Neural progenitor cell (in vitro differentiated cells): ENCODE measurements at regions not wholly inside any gene's neighbourhood (a gene's known extent, or its start where the extent isn't known, plus 50 kb on each side); places are given as distances from the start of the nearest gene placed in this dataset.

Experiments used
- DNase-seq: peaks from one replicate; pipeline ENCODE4 v3.0.0-alpha.2; 2016; ENCODE audit warnings: low spot score
- H2AFZ ChIP-seq: fragments of 200-600 bp; sonication (generic); replicated peaks from 2 replicates; pipeline ENCODE4 v1.6.1; 2016; ENCODE audit warnings: antibody characterized with exemption
- H3F3A ChIP-seq: fragments of 200-600 bp; sonication (generic); 2 replicates; pipeline ENCODE4 v1.6.1; 2016; ENCODE audit warnings: antibody characterized with exemption, low read depth
- H3K27ac ChIP-seq: fragments of 200-600 bp; sonication (generic); 2 replicates; pipeline ENCODE4 v1.5.1; 2016; ENCODE audit warnings: mild to moderate bottlenecking
- H3K27me3 ChIP-seq: fragments of 200-600 bp; sonication (generic); 2 replicates; pipeline ENCODE4 v1.6.1; 2016; ENCODE audit warnings: mild to moderate bottlenecking, moderate library complexity
- H3K36me3 ChIP-seq: fragments of 200-600 bp; sonication (generic); 2 replicates; pipeline ENCODE4 v1.5.1; 2016
- H3K4me1 ChIP-seq: fragments of 200-600 bp; sonication (generic); 2 replicates; pipeline ENCODE4 v1.6.1; 2016; ENCODE audit warnings: mixed run types
- H3K4me2 ChIP-seq: fragments of 200-600 bp; sonication (generic); 2 replicates; pipeline ENCODE4 v1.6.1; 2016
- H3K4me3 ChIP-seq: fragments of 200-600 bp; sonication (generic); 2 replicates; pipeline ENCODE4 v1.5.1; 2016
- H3K79me2 ChIP-seq: fragments of 200-600 bp; sonication (generic); 2 replicates; pipeline ENCODE4 v1.6.1; 2016; ENCODE audit warnings: low read depth
- H3K9ac ChIP-seq: fragments of 200-600 bp; sonication (generic); 2 replicates; pipeline ENCODE4 v1.6.1; 2016
- H3K9me3 ChIP-seq: fragments of 200-600 bp; sonication (generic); 2 replicates; pipeline ENCODE4 v1.5.1; 2016; ENCODE audit warnings: low read depth
- H4K20me1 ChIP-seq: fragments of 200-600 bp; sonication (generic); 2 replicates; pipeline ENCODE4 v1.6.1; 2016; ENCODE audit warnings: low read depth
- H3K27ac Mint-ChIP-seq: 3 replicates; pipeline ENCODE4 v1.8.0; 2021; ENCODE audit warnings: mixed read lengths
- H3K27me3 Mint-ChIP-seq: 2 replicates; pipeline ENCODE4 v1.8.0; 2022; ENCODE audit warnings: low read depth, mild to moderate bottlenecking, inconsistent platforms, moderate library complexity, mixed read lengths; ENCODE audit not compliant: insufficient read depth
- H3K36me3 Mint-ChIP-seq: 3 replicates; pipeline ENCODE4 v1.8.0; 2021; ENCODE audit warnings: mixed read lengths
- H3K4me1 Mint-ChIP-seq: 3 replicates; pipeline ENCODE4 v1.8.0; 2021; ENCODE audit warnings: mixed read lengths
- H3K4me3 Mint-ChIP-seq: 3 replicates; pipeline ENCODE4 v1.8.0; 2021; ENCODE audit warnings: mild to moderate bottlenecking, moderate library complexity, mixed read lengths
- H3K9me3 Mint-ChIP-seq: 3 replicates; pipeline ENCODE4 v1.8.0; 2020; ENCODE audit warnings: mixed read lengths
- EZH2 ChIP-seq: fragments of 200-600 bp; sonication (generic); IDR thresholded peaks from 2 replicates; pipeline ENCODE4 v1.6.1; 2017; ENCODE audit warnings: antibody characterized with exemption, mild to moderate bottlenecking, moderate library complexity
- EZH2phosphoT487 ChIP-seq: fragments of 200-600 bp; sonication (generic); IDR thresholded peaks from 2 replicates; pipeline ENCODE4 v1.6.1; 2017; ENCODE audit warnings: antibody characterized with exemption
- TF ChIP-seq, protein P1 (sequence below): fragments of 200-600 bp; sonication (generic); IDR thresholded peaks from 2 replicates; pipeline ENCODE4 v1.5.1; 2017; ENCODE audit warnings: antibody characterized with exemption, mild to moderate bottlenecking

DNA sequence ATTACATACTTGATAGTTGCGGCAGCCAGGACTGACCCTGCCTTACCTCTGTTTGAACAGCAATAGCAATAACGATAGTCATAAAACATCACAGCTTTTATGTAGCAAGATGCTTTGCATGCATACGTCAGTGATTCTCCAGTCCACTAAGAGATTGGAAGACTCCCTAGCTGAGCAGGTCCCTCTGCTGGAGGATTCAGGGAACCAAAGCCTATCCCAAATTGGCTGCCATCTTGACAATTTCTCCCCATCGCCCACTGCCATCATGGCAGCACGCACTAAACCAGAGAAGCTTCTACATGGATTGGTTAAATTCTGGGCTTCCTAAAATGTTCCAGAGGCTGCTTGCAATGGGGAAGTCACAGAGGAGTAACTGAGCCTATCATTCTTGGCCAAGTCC lies 360.6 kb upstream of the XYLT1 start:
- H3F3A ChIP-seq = no peaks in the 10 kb centered on the region
- no peaks in the 10 kb centered on the region for H3K27me3 ChIP-seq
- Mint-ChIP-seq H3K9me3 (no peaks in the 10 kb centered on the region), H3K27me3 (peaks cover 2% of the 10 kb centered on the region), H3K27ac (no peak overlapping the region), H3K4me1 (peaks cover 8% of the 10 kb centered on the region), H3K4me3 (no peak overlapping the region), H3K36me3 (no peaks in the 10 kb centered on the region)
- H3K4me3 ChIP-seq = no peak overlapping the region
- no peak overlapping the region for H3K9ac ChIP-seq
- no peaks in the 10 kb centered on the region for H3K4me1 ChIP-seq
- H3K36me3 ChIP-seq = no peaks in the 10 kb centered on the region
- no peaks in the 10 kb centered on the region for H3K9me3 ChIP-seq
- TF ChIP-seq, protein P1, sequence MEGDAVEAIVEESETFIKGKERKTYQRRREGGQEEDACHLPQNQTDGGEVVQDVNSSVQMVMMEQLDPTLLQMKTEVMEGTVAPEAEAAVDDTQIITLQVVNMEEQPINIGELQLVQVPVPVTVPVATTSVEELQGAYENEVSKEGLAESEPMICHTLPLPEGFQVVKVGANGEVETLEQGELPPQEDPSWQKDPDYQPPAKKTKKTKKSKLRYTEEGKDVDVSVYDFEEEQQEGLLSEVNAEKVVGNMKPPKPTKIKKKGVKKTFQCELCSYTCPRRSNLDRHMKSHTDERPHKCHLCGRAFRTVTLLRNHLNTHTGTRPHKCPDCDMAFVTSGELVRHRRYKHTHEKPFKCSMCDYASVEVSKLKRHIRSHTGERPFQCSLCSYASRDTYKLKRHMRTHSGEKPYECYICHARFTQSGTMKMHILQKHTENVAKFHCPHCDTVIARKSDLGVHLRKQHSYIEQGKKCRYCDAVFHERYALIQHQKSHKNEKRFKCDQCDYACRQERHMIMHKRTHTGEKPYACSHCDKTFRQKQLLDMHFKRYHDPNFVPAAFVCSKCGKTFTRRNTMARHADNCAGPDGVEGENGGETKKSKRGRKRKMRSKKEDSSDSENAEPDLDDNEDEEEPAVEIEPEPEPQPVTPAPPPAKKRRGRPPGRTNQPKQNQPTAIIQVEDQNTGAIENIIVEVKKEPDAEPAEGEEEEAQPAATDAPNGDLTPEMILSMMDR = peak; percentile 46
- TF ChIP-seq EZH2 = no peak
- no peak overlapping the region for H3K27ac ChIP-seq
- H3K79me2 ChIP-seq = no peaks in the 10 kb centered on the region
- no peak overlapping the region for H3K4me2 ChIP-seq
- H4K20me1 ChIP-seq = no peaks in the 10 kb centered on the region
- no peak overlapping the region for H2AFZ ChIP-seq
- DNase-seq = peak; percentile 26

DNA sequence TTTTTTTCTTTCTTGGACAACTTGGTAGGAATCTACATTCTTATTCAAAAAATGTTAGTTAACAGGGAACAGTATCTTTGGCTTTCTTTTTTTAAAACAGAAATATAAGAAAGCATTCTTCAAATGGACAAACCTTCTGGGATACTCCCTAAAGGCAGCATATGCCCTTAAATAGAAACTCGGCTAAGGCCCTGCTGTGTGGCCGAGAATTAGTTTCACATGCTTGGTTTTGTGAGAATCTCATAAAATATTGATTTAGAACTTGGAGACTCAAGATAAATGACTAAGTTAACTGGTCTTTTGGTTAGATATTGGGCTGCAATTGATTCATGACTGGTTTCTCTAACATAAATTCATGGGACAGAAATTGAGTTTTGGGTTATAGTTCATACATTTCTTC lies 359.9 kb upstream of the XYLT1 start:
- H3K4me3 Mint-ChIP-seq = no peak overlapping the region
- H3K27me3 Mint-ChIP-seq = peaks cover 2% of the 10 kb centered on the region
- DNase-seq = no peak
- no peaks in the 10 kb centered on the region for H3K9me3 Mint-ChIP-seq
- no peak overlapping the region for H3K27ac Mint-ChIP-seq
- no peaks in the 10 kb centered on the region for H3K27me3 ChIP-seq
- no peaks in the 10 kb centered on the region for H3K9me3 ChIP-seq
- H3K36me3 ChIP-seq = no peaks in the 10 kb centered on the region
- H3K4me1 Mint-ChIP-seq = peaks cover 8% of the 10 kb centered on the region
- H3F3A ChIP-seq = no peaks in the 10 kb centered on the region
- TF ChIP-seq, protein P1 = no peak
- TF ChIP-seq EZH2phosphoT487 (no peak), EZH2 (no peak)
- H3K36me3 Mint-ChIP-seq = no peaks in the 10 kb centered on the region
- no peaks in the 10 kb centered on the region for H3K4me1 ChIP-seq
- no peaks in the 10 kb centered on the region for H4K20me1 ChIP-seq
- no peaks in the 10 kb centered on the region for H3K79me2 ChIP-seq
- no peak overlapping the region for H3K4me3 ChIP-seq
- H3K9ac ChIP-seq = no peak overlapping the region
- H3K4me2 ChIP-seq = no peak overlapping the region
- no peak overlapping the region for H2AFZ ChIP-seq
- H3K27ac ChIP-seq = no peak overlapping the region

DNA sequence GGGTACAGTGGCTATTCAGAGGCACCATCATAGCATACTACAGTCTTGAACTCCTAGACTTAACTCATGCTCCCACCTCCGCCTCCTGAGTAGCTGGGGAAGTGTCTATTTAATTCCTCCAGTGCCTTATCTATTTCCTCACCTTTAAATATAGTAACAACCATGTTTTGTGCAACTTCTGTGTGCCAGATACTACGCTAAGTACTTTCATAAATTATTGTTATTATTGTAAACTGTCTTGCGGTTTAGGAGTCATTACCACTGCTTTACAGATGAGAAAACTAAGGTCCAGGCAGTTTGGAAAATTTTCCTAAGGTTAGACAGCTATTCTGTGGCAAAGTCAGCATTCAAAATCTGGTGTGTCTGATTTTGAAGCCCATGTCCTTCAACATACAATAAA lies 359.1 kb upstream of the XYLT1 start:
- Histone ChIP-seq H3K4me3 (no peak overlapping the region), H3K36me3 (no peaks in the 10 kb centered on the region), H3K9me3 (no peaks in the 10 kb centered on the region), H3K27me3 (no peaks in the 10 kb centered on the region), H3K79me2 (no peaks in the 10 kb centered on the region), H4K20me1 (no peaks in the 10 kb centered on the region), H3K9ac (no peak overlapping the region), H3K4me2 (no peak overlapping the region), H3K4me1 (no peaks in the 10 kb centered on the region), H3F3A (no peaks in the 10 kb centered on the region), H3K27ac (no peak overlapping the region), H2AFZ (no peak overlapping the region)
- peaks cover 4% of the 10 kb centered on the region for H3K4me1 Mint-ChIP-seq
- H3K36me3 Mint-ChIP-seq = no peaks in the 10 kb centered on the region
- peaks cover 5% of the 10 kb centered on the region for H3K27me3 Mint-ChIP-seq
- no peak for DNase-seq
- no peak overlapping the region for H3K4me3 Mint-ChIP-seq
- TF ChIP-seq EZH2 = no peak
- TF ChIP-seq, protein P1 = no peak
- TF ChIP-seq EZH2phosphoT487 = no peak
- H3K27ac Mint-ChIP-seq = no peak overlapping the region
- no peaks in the 10 kb centered on the region for H3K9me3 Mint-ChIP-seq

DNA sequence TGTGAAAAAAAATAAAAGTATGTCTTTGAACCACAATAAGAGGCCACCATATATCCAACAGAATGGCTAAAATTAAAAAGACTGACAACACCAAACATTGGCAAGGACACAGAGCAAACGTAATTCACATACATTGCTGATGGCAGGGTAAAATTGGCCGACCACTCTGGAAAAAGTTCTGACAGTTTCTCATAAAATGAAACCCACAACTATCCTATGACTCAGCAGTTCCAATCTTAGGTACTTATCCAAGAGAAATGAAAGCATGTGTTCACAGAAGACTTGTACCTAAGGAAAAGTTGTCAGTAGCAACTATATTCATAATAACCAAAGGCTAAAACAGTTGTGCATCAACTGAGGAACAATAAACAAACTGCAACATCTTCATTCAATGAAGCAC lies 357.3 kb upstream of the XYLT1 start:
- Mint-ChIP-seq H3K27me3 (peaks cover 5% of the 10 kb centered on the region), H3K9me3 (no peaks in the 10 kb centered on the region), H3K27ac (no peak overlapping the region), H3K4me3 (no peak overlapping the region), H3K36me3 (no peaks in the 10 kb centered on the region), H3K4me1 (no peaks in the 10 kb centered on the region)
- Histone ChIP-seq H3K4me1 (no peaks in the 10 kb centered on the region), H3K36me3 (no peaks in the 10 kb centered on the region), H3K27me3 (no peaks in the 10 kb centered on the region), H2AFZ (no peak overlapping the region), H3K9ac (no peak overlapping the region), H3K4me3 (no peak overlapping the region), H3F3A (no peaks in the 10 kb centered on the region), H3K4me2 (no peak overlapping the region), H4K20me1 (no peaks in the 10 kb centered on the region), H3K9me3 (no peaks in the 10 kb centered on the region), H3K27ac (no peak overlapping the region), H3K79me2 (no peaks in the 10 kb centered on the region)
- DNase-seq = no peak
- TF ChIP-seq EZH2 = no peak
- no peak for TF ChIP-seq EZH2phosphoT487
- TF ChIP-seq, protein P1 = no peak
